Caco-2 (cell line): ENCODE measurements at regions not wholly inside any gene's neighbourhood (a gene's known extent, or its start where the extent isn't known, plus 50 kb on each side); places are given as distances from the start of the nearest gene placed in this dataset.

Experiments used
- BruUV-seq: library from RNA; stranded (reverse); fragments of 400-500 nt; replicated peaks from 2 replicates; lab custom pipeline; 2021; lab: Mats Ljungman, UMichigan
- CTCF ChIA-PET: fragments of 300-600 bp; sonication (Branson Sonifier 250); formaldehyde crosslinking; loops from one replicate; lab custom pipeline; 2022; ENCODE audit warnings: antibody characterized with exemption; lab: Charles Lee
- POLR2A ChIA-PET: fragments of 300-600 bp; sonication (Branson Sonifier 250); formaldehyde crosslinking; loops from one replicate; lab custom pipeline; 2022; ENCODE audit warnings: antibody characterized with exemption; lab: Charles Lee
- DNase-seq, 2 experiments: peaks; one replicate each; pipeline versions ENCODE4 v3.0.0 to v3.0.0-alpha.2; 2020 to 2022
- H3K27me3 ChIP-seq: replicated peaks from 2 replicates; pipeline ENCODE4 v1.6.0; 2011; ENCODE audit warnings: low read length; ENCODE audit not compliant: control insufficient read depth, insufficient read depth
- H3K36me3 ChIP-seq: 2 replicates; pipeline ENCODE4 v1.5.1; 2011; ENCODE audit warnings: low read length; ENCODE audit not compliant: control insufficient read depth, insufficient read depth
- H3K4me1 ChIP-seq: fragments of 250-450 bp; sonication (Bioruptor Pico); 2 replicates; pipeline ENCODE4 v1.5.1; 2020; ENCODE audit warnings: mild to moderate bottlenecking
- H3K4me3 ChIP-seq: 2 replicates; pipeline ENCODE4 v1.5.1; 2011; ENCODE audit warnings: low read depth, mild to moderate bottlenecking, control low read depth, low read length
- H3K9me3 ChIP-seq: fragments of 250-450 bp; sonication (Bioruptor Pico); 2 replicates; pipeline ENCODE4 v1.5.1; 2020; ENCODE audit warnings: mild to moderate bottlenecking, moderate library complexity
- H3K27ac Mint-ChIP-seq: one replicate; pipeline ENCODE4 v1.8.0; 2022; ENCODE audit warnings: mixed read lengths; ENCODE audit not compliant: unreplicated experiment
- H3K27me3 Mint-ChIP-seq: one replicate; pipeline ENCODE4 v1.8.0; 2022; ENCODE audit warnings: mixed read lengths; ENCODE audit not compliant: insufficient read depth, unreplicated experiment
- H3K36me3 Mint-ChIP-seq: one replicate; pipeline ENCODE4 v1.8.0; 2022; ENCODE audit warnings: mild to moderate bottlenecking, mixed read lengths; ENCODE audit not compliant: insufficient read depth, unreplicated experiment
- H3K4me1 Mint-ChIP-seq: one replicate; pipeline ENCODE4 v1.8.0; 2022; ENCODE audit warnings: low read depth, mixed read lengths; ENCODE audit not compliant: unreplicated experiment
- H3K4me3 Mint-ChIP-seq: one replicate; pipeline ENCODE4 v1.8.0; 2022; ENCODE audit warnings: mild to moderate bottlenecking, moderate library complexity, mixed read lengths; ENCODE audit not compliant: unreplicated experiment
- H3K9me3 Mint-ChIP-seq: one replicate; pipeline ENCODE4 v1.8.0; 2022; ENCODE audit warnings: mixed read lengths; ENCODE audit not compliant: unreplicated experiment
- intact Hi-C: fragments of 100-400 bp; cut with micrococcal nuclease; formaldehyde crosslinking; loops from one replicate; pipeline ENCODE4 v1.10.0; 2022; ENCODE audit not compliant: unreplicated experiment
- TF ChIP-seq, protein P1 (sequence below), 2 experiments: fragments of 200-600 bp in 1 of 2; IDR thresholded peaks; 1 replicate in 1 of 2; 2 replicates in 1 of 2; pipeline versions ENCODE4 v1.5.1 to v1.8.0; 2011 to 2022; ENCODE audit warnings: antibody characterized with exemption in 1 of 2, control low read depth in 1 of 2, inconsistent platforms in 1 of 2, low read depth in 1 of 2, low read length in 1 of 2, mild to moderate bottlenecking in 1 of 2, moderate library complexity in 1 of 2; ENCODE audit not compliant: insufficient read depth in 1 of 2, severe bottlenecking in 1 of 2, unreplicated experiment in 1 of 2

- no TSS peak for BruUV-seq
- intact Hi-C loops = no loop called here
- no peak for DNase-seq
- Mint-ChIP-seq H3K36me3 (no peaks in the 10 kb centered on the region), H3K4me1 (no peaks in the 10 kb centered on the region), H3K4me3 (no peak overlapping the region), H3K27ac (no peak overlapping the region), H3K9me3 (peaks cover 5% of the 10 kb centered on the region), H3K27me3 (peaks cover 5% of the 10 kb centered on the region)
- CTCF ChIA-PET = no interaction called here
- no peaks in the 10 kb centered on the region for H3K36me3 ChIP-seq
- POLR2A ChIA-PET = no interaction called here
- TF ChIP-seq, protein P1, sequence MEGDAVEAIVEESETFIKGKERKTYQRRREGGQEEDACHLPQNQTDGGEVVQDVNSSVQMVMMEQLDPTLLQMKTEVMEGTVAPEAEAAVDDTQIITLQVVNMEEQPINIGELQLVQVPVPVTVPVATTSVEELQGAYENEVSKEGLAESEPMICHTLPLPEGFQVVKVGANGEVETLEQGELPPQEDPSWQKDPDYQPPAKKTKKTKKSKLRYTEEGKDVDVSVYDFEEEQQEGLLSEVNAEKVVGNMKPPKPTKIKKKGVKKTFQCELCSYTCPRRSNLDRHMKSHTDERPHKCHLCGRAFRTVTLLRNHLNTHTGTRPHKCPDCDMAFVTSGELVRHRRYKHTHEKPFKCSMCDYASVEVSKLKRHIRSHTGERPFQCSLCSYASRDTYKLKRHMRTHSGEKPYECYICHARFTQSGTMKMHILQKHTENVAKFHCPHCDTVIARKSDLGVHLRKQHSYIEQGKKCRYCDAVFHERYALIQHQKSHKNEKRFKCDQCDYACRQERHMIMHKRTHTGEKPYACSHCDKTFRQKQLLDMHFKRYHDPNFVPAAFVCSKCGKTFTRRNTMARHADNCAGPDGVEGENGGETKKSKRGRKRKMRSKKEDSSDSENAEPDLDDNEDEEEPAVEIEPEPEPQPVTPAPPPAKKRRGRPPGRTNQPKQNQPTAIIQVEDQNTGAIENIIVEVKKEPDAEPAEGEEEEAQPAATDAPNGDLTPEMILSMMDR (IDR thresholded peaks at IDR 0.05; ENCODE audit: insufficient read depth in 1 of 2, low read depth in 1 of 2, low read length in 1 of 2, severe bottlenecking in 1 of 2, unreplicated experiment in 1 of 2) = no peak
- no peaks in the 10 kb centered on the region for H3K27me3 ChIP-seq
- no peaks in the 10 kb centered on the region for H3K4me1 ChIP-seq
- H3K9me3 ChIP-seq = no peaks in the 10 kb centered on the region
- no peak overlapping the region for H3K4me3 ChIP-seq
These were observed 292.8 kb upstream of the SFSWAP start for GRCh38 chr12:131418121-131418520.

- Histone ChIP-seq H3K36me3 (no peaks in the 10 kb centered on the region), H3K4me3 (no peak overlapping the region), H3K27me3 (no peaks in the 10 kb centered on the region), H3K9me3 (0 out of 2 replicates have a peak, but pooled peaks cover 1% of the 10 kb centered on the region), H3K4me1 (no peaks in the 10 kb centered on the region)
- no peaks in the 10 kb centered on the region for H3K36me3 Mint-ChIP-seq
- intact Hi-C loops = no loop called here
- no peak for DNase-seq
- no peaks in the 10 kb centered on the region for H3K4me1 Mint-ChIP-seq
- H3K27ac Mint-ChIP-seq = no peak overlapping the region
- TF ChIP-seq, protein P1 (IDR thresholded peaks at IDR 0.05; ENCODE audit: insufficient read depth in 1 of 2, low read depth in 1 of 2, low read length in 1 of 2, severe bottlenecking in 1 of 2, unreplicated experiment in 1 of 2) = no peak
- no TSS peak for BruUV-seq
- peaks cover 5% of the 10 kb centered on the region for H3K27me3 Mint-ChIP-seq
- no peak overlapping the region for H3K4me3 Mint-ChIP-seq
- H3K9me3 Mint-ChIP-seq = peaks cover 12% of the 10 kb centered on the region
- ChIA-PET POLR2A (no interaction called here), CTCF (no interaction called here)
These were observed 292.0 kb upstream of the SFSWAP start for GRCh38 chr12:131418884-131419283.

DNA sequence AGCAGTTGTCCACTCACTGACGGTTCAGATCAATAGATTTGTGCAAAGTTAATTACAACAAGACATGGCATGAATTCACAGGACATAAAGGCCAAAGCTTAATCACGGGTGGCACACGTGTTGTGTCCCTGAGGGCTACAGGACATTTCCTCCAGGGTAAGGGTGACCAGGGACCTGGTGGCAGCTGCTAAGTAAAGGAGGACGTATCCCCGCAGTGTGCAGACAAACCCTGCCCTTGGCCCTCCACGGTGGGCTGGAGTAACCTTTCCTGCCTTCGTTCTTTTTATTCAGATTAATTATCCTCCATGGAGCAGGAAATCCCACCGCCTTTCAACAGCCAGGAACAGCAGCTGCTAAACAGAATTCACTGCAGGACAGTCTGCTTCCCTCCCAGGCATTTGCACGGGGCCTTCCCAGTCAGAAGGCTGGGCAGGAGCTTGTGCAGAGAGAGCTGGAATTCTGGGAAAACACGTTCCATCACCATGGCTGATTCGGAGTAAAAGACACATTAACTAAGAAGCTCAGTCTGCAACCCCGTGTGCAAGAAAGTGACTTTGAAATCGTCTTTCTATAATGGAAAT is 289.9 kb upstream of the SFSWAP start:
- Mint-ChIP-seq H3K27ac (no peak overlapping the region), H3K9me3 (peaks cover 33% of the 10 kb centered on the region), H3K27me3 (peaks cover 2% of the 10 kb centered on the region), H3K4me1 (no peaks in the 10 kb centered on the region), H3K36me3 (no peaks in the 10 kb centered on the region), H3K4me3 (no peak overlapping the region)
- ChIA-PET CTCF (no interaction called here), POLR2A (no interaction called here)
- Histone ChIP-seq H3K27me3 (no peaks in the 10 kb centered on the region), H3K4me1 (no peaks in the 10 kb centered on the region), H3K9me3 (0 out of 2 replicates have a peak, but pooled peaks cover 5% of the 10 kb centered on the region), H3K36me3 (no peaks in the 10 kb centered on the region), H3K4me3 (no peak overlapping the region)
- no TSS peak for BruUV-seq
- DNase-seq = no peak
- intact Hi-C loops = no loop called here
- TF ChIP-seq, protein P1 (IDR thresholded peaks at IDR 0.05; ENCODE audit: insufficient read depth in 1 of 2, low read depth in 1 of 2, low read length in 1 of 2, severe bottlenecking in 1 of 2, unreplicated experiment in 1 of 2) = no peak
